ENCODE measurements at regions not wholly inside any gene's neighbourhood (a gene's known extent, or its start where the extent isn't known, plus 50 kb on each side); places are given as distances from the start of the nearest gene placed in this dataset.
"Not testable (repeated sequence)": the region's sequence is repeated elsewhere in the genome, so short reads cannot be mapped to it uniquely, and the experiment has no call there.

GRCh38 chr10:131363416-131363815, 51.9 kb upstream of the TCERG1L start:
- DNase-seq: no peak

GRCh38 chr10:131371571-131371970, 60.0 kb upstream of the TCERG1L start:
- DNase-seq: no peak

GRCh38 chr10:131381576-131381975, 70.1 kb upstream of the TCERG1L start:
- DNase-seq: no peak

- DNase-seq: not testable (repeated sequence)
These were observed 73.8 kb upstream of the TCERG1L start for GRCh38 chr10:131385161-131385872.

GRCh38 chr10:131387018-131387529, 75.6 kb upstream of the TCERG1L start:
- DNase-seq: no peak

GRCh38 chr10:131391936-131392335, 80.4 kb upstream of the TCERG1L start:
- no peak for DNase-seq

- no peak for DNase-seq
These were observed 84.9 kb upstream of the TCERG1L start for GRCh38 chr10:131396121-131397050.

- no peak for DNase-seq
These were observed 86.6 kb upstream of the TCERG1L start for GRCh38 chr10:131398166-131398565.

GRCh38 chr10:131399981-131400380, 88.5 kb upstream of the TCERG1L start:
- DNase-seq: no peak

GRCh38 chr10:131400513-131400912, 89.0 kb upstream of the TCERG1L start:
- DNase-seq: no peak

GRCh38 chr10:131402771-131403650, 91.5 kb upstream of the TCERG1L start:
- no peak for DNase-seq

- DNase-seq: no peak
These were observed 92.4 kb upstream of the TCERG1L start for GRCh38 chr10:131403936-131404335.

- no peak for DNase-seq
These were observed 93.4 kb upstream of the TCERG1L start for GRCh38 chr10:131404886-131405285.

- no peak for DNase-seq
These were observed 95.3 kb upstream of the TCERG1L start for GRCh38 chr10:131406676-131407392.

GRCh38 chr10:131418681-131419080, 107.2 kb upstream of the TCERG1L start:
- DNase-seq: no peak

GRCh38 chr10:131419797-131420196, 108.3 kb upstream of the TCERG1L start:
- DNase-seq: no peak

GRCh38 chr10:131420867-131421266, 109.3 kb upstream of the TCERG1L start:
- DNase-seq: no peak

- no peak for DNase-seq
These were observed 109.9 kb upstream of the TCERG1L start for GRCh38 chr10:131421381-131421780.

GRCh38 chr10:131422731-131423130, 111.2 kb upstream of the TCERG1L start:
- DNase-seq: no peak

GRCh38 chr10:131424053-131424452, 112.5 kb upstream of the TCERG1L start:
- DNase-seq: no peak

GRCh38 chr10:131424836-131425491, 113.4 kb upstream of the TCERG1L start:
- no peak for DNase-seq
